C1 segment of cervical spinal cord (tissue), 14 donors: ENCODE measurements at regions not wholly inside any gene's neighbourhood (a gene's known extent, or its start where the extent isn't known, plus 50 kb on each side); places are given as distances from the start of the nearest gene placed in this dataset.

Experiments used
- DNase-seq, 14 donors: peaks; one replicate each; lab custom pipeline; 2025; lab: John Stamatoyannopoulos, UW

DNA sequence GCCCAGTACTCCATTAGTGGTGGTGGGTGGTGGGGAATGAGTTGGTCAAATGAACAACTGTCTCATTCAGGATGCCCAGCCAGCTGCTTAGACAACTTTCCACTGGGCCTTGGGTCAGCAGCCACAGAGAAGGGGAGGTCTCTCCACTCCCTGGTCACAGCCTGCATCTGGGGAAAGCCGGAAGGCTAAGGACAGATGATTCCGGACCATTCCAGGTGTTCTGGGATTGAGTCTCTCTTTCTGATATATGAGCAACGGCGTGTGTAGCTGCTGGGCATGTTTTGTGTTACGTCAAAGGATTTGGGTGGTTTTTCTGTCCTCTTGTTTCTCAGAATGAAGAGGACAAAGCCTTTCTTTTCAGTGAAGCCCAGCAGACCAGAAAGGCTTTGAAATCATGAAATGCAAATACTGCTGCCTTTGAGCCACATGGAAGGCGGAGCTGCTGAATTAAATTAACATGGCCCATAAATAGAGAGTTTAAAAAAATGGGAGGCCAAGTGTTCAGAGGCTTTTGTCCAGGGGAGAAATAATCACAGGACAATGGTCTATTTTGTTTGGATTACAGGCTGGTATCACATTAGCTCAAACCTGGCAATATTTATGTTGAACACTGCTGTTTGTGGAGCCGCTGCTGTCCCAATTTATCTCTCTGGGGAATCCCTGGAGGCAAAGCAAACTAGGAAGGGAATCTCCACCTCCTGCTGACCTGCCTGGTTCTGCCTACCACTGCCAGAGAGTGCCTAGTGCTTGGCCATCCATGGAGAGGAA is 234.4 kb upstream of the E2F8 start:
- DNase-seq: peak in 11 of 14 donors; percentile 34 to 80 (median 64)

DNA sequence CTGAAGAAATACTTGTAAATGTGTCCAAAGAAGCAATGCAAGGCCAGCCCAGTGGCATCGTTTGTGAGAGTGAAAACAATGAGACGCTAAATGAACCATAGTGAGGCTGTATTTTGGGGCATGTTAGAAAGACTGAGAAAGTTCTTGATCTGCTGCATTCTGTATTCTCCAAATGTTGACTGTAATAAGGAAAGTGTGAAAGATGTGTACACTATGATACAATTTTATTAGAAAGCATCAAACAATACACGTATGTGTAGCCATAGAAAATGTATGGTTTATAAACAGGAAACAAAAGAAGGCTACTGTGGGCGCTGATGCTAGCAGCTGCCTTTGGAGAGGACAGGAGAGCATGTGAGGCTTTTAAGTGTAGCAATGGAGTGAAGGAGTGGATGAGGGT is 233.5 kb upstream of the E2F8 start:
- no peak for DNase-seq

DNA sequence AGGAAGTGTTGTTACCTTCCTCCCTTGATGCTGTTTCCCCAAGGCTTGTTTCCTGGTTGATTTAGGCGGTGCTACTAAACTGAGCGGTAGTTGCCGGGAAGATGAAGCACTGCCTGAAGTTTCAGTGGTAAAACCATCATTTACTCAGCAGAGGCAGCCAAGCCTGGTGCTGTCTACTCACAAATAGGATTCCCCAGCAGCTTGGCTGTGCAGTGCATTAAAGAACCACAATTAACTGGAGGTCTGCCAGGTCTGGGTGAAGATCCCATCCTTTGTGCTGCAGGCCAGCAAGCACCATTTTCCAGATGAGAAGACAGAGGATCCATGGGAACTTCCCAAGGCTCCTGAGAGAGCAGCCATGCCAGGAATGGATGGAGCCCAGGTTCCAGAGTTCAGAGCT is 231.9 kb upstream of the E2F8 start:
- no peak for DNase-seq

DNA sequence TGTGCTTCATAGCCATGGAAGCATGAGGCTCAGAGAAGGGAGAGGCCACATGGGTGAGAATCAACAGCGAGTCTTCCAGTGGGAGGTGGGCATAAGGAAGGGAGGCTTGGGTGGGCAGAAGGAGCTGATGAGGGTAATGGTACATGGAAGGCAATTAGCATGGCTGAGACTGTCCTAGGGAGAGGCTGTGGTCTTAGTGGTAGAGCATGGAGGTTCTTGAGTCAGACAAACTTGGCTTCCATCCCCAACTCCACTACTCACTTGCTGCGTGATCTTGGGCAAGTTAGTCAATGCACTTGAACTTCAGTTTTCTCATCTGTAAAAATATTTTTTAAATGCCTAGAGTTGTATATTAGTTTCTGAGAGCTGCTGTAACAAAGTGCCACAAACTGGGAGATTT is 227.2 kb upstream of the E2F8 start:
- no peak for DNase-seq

DNA sequence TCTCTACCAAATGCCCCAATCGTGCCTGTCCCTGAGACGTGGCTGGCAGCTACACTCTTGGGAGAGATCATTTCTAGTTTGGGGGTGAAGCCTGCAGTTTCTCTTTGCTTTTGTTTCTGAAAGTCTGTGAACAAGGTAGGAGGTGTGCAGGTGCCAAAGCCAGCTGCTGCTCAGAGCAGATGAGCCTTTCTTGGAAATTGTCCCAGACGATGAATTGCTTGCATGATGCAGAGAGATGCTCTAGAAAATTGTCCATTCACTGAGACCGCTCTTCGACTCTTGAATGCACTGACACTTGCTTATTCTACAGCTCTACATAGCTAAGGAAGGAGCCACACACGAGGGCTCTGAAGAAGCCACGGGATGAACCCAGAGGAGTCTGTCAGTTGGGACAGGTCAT is 225.6 kb upstream of the E2F8 start:
- no peak for DNase-seq

DNA sequence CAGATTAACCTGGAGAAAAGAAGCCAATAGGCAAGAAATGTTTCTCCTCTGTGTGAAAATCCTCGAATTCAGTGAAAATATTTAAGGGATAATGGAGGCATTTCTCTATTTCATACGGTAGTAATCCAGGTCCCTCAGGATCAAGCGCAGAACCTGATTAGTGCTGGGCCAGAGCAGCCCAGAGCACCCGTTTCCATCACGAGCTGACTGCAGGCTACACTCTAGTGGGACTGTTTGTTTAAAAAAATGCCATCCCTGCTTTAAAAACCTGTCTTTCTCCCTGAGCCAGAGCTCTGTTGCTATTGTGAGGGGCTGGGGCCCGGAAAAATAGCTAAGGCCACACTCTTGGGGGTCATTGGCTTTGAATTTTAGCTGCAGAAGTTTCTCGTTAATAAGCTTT is 223.2 kb upstream of the E2F8 start:
- DNase-seq: no peak

DNA sequence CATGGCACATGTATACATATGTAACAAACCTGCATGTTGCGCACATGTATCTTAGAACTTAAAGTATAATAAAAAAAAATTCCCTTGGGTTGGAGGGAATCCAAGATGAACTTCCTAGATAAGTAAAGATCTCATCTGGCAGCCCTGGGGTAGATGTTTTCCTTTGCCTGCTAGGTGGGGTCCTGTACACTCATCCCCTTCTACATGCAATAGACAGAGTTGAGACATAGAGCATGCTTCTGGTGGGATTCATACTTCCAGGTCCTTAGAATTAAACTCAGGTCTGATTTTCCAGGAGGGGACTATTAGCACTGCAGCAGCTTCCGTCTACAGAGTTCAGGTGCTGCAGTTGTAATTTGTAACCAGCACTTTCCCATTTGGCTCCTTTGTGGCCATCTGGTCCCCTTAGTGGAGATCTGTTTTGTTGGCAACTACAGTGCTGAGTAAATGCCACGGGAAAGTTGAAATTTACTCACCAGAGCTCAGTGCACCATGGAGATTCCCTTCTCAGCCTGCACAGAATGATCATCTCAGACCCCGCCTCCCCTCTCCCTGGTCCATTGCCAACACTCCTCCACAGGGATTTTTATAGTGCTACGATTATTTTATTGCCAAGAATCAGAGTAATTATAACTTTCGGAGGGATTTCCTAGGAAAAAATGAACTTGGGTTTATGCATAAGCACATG is 220.1 kb upstream of the E2F8 start:
- DNase-seq: peak in 6 of 14 donors; percentile 11 to 64 (median 26)

DNA sequence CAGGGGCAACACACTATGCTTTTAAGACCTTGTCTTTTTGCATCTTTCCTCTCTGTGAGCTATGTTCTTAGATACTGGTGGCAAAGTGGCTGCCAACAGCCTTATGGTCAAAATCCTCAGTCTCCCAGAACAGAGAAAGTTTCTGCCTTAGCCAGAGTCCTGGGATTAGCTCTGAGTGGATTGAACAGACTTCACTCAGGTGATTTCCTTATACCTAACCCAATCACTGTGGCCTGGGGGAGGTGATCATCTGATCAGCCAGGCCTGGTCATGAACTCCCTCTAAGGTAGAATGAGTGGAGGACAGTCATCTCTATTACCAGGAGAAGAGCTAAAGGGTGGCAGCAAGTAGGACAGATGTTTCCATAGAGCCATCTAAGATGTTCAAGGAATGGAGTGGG is 218.5 kb upstream of the E2F8 start:
- no peak for DNase-seq

DNA sequence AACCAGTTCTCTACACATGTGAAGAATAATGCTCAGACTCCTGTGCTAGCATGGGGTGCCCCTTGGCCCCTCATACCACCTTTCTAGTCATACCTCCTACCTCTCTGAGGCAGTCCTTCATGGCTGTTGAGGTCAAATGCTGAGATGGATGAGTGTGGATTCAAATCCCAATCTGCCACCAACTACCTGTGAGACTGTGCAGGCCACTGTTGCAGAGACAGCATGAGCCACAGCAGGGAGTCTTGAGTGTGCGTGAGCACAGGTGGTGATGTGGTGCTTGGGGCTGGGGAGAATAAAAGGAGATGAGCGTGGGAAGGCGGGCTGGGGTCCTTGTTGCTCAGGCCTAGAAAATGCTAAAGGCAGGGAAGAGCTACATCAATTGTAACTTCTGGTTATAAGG is 218.0 kb upstream of the E2F8 start:
- DNase-seq: no peak

DNA sequence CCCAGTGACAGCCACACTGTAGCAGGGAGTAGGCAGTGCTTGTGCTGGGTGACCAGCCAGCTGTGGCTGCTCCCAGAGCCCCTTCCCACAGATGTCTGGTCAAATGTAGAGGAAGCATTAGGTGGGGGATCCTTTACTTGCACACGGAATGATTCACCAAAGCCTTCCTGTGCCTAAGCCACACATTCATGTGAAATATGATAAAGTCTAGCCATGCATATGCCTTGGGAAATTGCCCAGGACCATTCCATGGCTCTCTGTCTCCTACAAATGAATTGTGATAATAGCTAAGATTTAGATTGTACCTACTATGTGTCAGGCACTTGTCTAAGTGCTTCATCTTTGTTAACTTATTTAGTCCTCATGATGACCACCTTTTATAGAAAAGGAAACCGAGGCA is 217.5 kb upstream of the E2F8 start:
- DNase-seq: no peak

DNA sequence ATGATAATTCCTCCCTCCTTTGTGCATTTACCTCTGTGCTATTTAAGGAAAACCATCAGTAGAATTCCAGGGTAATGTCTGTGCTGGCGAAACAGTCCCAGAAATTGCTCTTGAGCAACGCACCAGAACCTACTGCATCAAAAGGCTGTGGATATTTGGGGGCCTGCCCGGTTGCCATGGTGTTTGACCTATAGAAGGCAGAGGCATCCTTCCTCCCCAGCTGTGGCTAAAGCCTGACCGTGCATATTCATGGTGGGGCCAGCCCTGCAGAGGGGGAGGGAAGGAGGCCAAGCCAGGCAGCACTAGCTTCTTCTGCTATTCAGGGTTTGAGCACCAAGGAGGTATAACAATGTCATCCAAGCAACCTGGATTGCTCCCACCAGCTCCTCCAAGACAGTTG is 215.0 kb upstream of the E2F8 start:
- no peak for DNase-seq

DNA sequence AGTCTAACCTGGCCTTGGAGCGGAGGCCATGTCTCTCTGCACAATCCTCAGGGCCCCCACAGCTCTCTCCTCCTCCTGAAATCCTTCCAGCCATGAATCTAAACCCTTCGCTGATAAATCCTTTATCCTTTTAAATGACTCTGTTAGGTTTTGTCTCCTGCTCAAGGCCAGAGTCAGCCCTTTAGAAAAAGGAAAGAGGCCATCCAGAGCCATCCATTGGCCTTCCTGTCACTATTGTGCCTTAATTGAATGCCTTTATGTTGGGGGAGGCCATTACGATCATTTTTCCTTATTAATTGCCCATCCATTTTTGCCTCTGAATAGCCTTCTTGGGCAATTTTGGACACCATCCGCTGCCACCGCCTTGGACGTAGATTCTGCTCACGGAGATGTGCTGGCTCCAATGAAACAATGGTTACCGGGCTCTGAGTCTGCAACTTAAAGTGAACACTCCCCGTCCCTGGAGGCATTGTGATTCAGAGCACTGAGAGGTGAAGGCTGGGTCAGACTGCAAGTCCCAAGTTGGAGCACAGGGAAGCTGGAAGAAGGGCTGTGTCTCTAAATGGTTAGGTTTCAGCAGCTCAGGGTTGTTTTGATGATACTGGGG is 213.0 kb upstream of the E2F8 start:
- DNase-seq: no peak

DNA sequence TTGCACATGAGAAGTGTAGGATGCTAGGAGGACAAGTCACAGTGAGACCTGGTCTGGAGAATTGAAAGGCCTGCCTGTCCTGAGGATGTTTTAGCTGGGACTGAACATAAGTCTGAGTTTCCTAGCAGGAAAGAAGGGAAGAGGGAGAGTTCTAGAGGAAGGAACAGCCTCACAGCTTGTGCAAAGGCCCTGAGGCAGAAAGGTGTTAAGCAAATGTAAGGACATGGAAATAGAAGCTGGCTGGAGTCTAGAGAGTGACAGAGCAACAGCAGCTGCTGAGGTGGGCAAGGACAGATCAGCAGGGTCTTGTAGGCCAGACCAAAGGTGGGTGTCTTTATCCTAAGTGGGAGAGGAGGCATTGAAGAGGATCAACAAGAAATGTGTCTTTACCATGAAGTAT is 210.9 kb upstream of the E2F8 start:
- DNase-seq: no peak

DNA sequence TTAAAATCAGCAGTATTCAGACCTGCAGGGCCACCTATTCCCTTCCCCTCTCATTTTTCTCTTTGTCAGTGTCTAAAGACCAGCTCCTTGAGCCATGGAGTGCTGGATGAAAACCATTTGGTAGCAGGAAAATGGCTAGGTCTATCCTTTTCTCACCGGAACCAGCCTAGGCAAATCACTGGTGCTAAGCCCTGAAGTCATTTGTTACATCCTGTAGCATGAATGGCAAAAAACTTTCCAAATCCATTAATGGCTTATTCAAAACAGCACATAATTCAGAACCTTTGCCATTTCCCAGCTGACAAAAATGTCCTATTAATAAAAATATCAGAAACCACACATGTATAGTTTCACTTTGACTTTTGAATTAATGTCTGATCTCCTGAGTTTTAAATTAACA is 209.5 kb upstream of the E2F8 start:
- DNase-seq: no peak

DNA sequence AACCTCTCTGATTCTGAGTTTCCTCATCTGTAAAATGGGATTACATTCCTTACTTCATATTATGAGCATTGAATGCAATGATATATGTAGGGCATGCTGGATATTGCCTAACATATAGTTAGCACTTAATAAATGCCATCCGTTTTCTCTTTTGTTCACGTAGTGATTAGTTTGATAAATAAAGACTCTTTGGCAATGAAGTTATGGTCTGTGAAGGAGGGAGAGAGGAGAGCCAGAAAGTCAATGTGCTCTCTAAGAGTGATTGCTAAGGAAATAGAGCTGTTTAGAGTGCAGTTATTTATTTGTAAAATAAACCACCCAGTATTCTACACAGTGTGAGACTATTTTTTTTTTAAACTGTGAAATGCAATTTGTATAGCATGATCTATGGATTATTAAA is 207.9 kb upstream of the E2F8 start:
- DNase-seq: no peak

DNA sequence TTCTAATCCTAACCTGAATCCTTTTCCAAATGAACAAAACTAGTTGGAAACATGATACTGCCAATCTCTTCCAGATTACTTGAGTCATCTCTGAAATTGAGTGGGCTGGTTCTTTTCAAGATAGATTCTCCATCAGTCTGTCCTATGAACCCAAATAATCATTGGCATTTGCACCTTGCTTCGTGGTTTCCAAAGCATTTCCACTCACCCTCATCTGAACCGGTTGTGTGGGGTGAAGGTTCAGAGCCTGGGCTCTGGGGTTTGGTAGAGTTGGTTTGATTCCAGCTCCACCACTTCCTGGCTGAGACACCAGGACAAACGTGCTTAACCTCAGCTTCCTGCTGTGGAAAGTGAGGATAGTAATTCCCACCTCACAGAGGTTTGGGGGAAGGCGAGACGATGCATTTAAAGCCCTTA is 206.4 kb upstream of the E2F8 start:
- no peak for DNase-seq

DNA sequence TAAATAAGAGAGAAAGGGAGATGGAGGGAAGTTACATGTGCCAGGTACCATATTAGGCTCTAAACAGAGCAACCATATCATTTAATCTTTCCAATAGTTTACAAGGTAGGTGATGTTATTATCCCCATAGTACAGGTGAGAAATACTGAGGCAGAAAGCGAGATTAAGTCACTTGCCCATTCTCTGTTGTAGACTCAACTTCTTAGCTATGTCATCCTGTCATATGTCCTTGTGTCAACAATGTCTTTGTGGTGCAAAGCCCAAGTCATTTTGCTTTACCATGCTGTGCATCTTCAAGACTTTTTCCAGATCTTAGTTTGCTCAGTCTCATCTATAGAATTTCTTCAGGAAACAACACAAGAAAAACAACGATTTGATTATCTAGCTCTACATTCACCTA is 205.0 kb upstream of the E2F8 start:
- DNase-seq: no peak

DNA sequence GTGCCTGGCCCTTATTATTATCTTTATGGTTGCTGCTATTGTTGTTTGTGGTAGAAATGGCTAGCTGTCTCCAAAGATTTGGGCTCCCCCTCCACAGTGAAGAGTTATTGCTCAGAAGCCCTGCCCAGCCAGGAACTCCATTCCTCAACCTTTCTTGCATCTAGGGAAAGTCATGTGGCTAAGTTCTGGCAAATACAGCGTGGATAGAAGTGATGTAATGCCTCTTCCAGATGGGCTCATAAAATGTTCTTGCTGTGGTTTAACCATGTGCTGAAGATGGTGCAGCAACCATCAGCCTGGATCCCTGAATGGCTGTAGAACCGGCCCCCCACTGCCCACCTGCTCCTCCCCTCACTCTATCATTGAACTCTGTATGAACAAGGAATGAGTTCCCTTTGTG is 203.5 kb upstream of the E2F8 start:
- DNase-seq: no peak

DNA sequence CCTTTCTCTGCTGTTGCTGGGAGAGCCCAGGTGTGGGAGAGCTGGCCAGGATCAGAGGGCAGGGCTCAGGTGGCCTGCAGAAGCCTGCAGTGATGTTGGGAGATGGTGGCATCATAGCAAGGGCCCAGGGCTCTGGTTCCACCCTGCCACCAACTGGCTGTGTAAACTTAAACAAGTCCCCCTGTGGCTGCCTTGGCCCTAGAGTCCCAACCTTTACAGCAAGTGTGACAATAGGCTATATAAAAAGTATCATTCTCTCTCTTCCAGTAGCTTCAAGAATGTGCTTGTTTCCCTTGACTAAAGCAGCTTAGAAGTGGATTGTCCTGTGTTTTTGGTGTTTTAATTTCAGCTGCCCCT is 201.8 kb upstream of the E2F8 start:
- no peak for DNase-seq

DNA sequence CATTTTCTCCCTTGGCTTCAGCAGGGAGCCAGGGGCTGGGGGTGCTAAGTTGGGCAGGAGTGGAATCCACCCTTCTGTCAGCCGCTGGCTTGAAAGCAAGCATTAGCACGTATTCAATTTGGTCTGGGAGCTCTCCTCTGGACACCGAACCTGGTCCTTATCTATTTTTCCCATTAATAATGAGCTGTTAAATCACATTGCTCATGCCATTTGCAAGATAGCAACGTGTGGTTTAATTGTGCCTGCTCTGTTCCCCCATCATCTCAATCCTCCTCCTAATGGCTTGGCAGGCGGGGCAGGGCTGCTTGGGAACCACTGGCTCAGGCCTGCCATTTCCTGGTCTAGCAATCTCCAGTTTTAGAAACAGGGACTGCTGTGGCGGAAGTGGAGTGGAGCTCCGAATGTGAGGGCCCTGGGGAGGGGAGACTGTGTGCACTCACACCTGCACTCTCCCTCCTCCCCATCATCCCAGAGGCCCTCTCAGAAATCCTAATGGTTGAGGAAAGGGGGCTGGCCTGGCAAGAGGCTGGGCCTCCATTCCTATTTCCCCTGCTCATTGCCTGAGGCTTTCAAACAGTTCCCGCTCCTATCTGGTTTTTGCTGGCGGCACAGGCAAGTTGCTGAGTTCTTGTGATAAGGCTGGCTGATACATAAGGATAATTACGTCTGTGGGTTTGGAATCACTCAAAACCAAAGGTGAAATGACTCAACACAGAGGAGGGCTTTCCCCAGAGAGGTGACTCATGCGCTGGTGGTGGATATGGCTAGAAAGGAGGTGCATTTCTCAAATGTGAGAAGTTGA is 201.2 kb upstream of the E2F8 start:
- no peak for DNase-seq

DNA sequence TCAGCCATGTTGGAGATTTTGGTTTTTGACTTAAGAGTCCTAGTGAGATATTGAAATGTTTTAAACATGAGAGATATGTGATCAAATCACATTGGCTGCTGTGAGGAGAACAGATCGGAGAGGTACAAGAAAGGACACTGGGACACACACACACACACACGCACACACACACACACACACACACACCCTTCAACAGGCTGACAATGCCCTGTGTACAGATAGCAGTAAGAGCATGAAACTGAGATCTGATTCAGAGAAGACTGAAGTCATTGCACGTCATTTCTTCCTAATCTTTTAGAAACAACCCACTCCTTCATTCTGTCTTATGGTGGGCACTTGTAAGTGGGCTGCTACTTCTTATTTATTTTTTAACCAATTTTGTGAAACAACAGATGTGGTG is 200.5 kb upstream of the E2F8 start:
- no peak for DNase-seq

DNA sequence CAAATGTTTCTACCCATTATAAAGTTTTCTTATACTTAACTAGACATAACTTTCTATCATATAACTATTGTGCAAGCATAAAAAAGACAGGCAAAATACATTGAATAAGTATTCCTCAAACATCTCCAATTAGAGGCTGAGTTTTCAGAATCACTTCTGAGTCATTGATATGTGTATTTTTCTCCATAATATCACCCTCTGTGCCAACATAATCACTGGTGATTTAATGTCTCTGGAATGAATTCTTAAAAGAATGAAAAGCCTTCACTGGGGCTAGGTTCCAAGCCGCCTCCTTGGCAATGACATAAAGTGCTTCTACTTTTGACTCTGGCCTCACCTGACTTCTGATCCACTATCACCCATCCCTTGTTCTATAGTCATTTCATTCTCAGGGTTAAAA is 197.0 kb upstream of the E2F8 start:
- DNase-seq: no peak
